NCI-H345 treated with DMSO at 0.1 percent for 48 hours (cell line): ENCODE measurements at regions not wholly inside any gene's neighbourhood (a gene's known extent, or its start where the extent isn't known, plus 50 kb on each side); places are given as distances from the start of the nearest gene placed in this dataset.

Source experiments
- DNase-seq: peaks from one replicate; lab custom pipeline; 2025; ENCODE audit not compliant: unreplicated experiment; lab: John Stamatoyannopoulos, UW

DNA sequence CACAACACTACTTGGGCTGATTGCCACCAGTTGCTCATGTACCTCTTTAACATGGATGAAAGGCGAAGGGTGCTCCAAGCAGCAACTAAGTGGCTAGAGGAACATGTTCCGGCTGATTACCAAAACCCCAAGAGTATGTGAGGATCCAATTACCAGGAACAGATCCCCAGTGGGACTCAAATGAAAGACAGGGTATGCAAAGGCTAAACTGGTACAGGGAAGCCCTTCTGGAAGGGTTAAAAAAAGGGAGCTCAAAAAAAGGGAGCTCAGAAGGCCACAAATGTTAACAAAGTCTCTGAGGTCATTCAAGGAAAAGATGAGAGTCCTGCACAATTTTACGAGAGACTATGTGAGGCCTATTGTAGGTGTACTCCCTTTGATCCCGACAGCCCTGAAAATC is 604.7 kb downstream of the UQCRFS1 start:
- no peak for DNase-seq

GRCh38 chr19:28607066-28607583 is 605.8 kb downstream of the UQCRFS1 start:
- no peak for DNase-seq

GRCh38 chr19:28606269-28607032 is 606.5 kb downstream of the UQCRFS1 start:
- DNase-seq: no peak

DNA sequence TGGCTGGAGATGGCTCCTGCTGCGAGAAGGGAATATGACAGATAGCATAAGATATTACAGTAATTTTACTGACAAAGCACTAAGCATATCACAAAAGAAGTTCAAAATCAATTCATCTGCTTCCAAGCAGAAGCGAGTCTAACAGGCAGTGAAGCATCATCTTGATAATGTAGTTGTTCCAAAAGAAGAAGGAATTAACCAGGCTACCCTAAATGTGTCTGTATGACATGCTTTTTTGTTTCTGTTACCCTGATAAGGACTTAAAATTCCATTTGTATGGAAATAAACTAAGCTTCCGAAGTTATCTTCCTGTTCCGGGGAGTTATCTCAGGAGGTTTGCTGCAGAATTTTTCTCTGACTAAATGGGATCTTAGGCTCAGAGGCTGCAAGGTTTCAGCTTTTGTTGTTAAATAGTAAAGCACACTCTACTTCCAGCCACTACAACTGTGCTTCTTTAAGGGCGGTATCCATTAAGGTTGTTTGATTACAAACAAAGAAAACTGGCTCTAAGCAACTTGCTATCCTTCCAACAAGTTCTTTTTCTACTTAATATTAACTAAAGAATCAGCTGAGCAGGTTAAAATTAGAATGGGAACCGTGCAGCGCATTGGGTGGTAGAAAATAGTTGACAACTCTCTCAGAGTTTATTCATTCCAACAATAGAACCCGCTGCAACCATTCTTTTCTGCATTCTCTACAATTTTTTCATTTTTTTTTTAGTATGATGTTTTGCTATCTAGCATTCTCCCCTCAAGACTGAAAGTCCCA is 607.3 kb downstream of the UQCRFS1 start:
- DNase-seq: no peak

DNA sequence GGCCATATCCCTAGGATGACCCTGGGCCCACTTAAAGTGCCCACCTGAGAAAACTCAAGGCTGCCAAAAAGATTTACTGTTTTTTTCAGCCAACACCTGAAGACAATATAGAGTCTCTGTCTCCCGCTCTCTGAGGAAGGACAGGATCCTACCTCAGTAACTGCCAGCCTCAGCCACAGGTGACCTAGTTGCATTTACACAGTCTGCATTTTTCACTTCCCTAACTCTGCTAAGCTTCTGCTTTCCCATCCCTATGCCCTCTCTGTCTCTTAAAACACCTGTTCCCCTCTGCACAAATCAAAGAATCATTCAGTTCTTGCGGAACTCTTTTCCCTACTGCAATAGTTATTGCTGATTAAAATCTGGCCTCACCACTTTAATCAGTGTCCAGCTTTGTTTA is 609.5 kb downstream of the UQCRFS1 start:
- no peak for DNase-seq

- no peak for DNase-seq
These were observed 610.2 kb downstream of the UQCRFS1 start for GRCh38 chr19:28602675-28603298.

DNA sequence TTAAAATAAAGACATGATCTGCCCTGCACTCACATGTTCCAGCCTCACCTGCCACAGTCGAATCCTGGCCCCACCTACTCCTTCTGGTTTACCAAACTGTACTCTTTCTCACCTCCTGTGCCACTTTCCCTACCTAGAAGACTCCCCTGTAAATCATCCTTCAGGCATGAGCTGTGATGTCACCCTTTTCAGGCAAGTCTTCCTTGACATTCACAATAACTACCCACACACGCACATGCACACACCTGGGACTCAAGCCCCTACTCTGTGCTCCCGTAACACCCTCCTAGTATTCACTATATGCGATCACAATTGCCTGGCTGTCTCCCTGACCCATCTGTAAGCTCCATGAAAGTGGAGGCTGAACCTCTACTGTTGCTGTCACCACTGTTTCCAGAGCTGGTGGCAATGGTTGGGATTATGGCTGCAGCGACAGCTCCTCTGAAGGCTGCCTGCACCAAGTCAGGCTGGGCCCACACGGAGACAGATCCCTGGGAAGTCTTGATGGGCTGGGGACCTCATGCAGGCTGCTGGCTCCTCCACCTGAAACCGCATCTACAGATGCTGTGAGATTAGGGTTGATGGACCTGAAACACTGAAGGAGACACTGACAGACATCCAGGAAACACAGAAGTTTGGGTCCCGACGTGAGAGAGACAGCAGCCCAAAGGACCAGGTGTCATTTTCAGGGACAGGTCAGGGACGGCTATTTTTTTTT is 611.1 kb downstream of the UQCRFS1 start:
- DNase-seq: no peak

DNA sequence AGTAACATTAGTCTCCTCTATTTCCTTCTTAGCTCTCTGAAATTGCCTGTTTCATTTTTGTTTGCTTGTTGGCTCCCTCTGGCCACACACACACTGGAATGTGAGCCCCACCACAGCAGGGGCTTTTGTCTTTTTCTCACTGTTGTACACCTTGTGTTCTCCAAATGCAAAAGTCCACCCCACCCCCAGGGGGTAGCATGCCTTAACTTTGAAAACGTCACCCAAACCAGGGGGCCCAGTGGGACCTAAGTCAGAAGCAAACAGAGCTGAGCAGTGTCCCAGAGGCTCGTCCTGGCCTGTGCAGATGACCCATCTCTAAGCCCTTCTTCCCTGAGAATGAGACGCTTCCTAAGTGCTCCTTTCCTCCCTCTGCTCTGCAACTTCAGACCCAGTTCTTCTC is 614.1 kb downstream of the UQCRFS1 start:
- DNase-seq: no peak

DNA sequence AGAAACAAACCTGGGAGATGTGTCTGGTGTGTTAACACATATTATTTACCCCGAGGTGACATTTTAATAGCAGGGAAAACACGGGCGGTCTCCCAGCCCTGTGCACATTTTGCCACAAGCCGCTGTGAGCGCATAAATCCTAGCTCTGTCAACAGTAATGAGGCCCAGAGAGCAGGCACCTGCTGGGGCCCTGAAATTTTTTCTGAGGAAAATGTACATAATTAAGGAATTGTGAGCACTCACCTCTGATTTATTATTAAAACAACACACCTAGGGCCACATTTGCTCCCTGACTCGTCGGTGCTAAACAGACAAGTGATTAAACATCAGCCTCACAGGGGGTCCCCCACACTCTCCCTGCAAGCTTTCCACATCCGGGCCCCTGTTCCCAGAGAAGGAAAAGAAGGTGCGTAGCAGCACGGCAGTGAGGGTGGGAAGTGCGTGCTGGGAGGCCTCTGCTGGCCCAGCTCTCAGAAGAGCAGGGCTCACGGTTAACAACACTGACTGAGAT is 616.3 kb downstream of the UQCRFS1 start:
- peak; percentile 81 for DNase-seq

DNA sequence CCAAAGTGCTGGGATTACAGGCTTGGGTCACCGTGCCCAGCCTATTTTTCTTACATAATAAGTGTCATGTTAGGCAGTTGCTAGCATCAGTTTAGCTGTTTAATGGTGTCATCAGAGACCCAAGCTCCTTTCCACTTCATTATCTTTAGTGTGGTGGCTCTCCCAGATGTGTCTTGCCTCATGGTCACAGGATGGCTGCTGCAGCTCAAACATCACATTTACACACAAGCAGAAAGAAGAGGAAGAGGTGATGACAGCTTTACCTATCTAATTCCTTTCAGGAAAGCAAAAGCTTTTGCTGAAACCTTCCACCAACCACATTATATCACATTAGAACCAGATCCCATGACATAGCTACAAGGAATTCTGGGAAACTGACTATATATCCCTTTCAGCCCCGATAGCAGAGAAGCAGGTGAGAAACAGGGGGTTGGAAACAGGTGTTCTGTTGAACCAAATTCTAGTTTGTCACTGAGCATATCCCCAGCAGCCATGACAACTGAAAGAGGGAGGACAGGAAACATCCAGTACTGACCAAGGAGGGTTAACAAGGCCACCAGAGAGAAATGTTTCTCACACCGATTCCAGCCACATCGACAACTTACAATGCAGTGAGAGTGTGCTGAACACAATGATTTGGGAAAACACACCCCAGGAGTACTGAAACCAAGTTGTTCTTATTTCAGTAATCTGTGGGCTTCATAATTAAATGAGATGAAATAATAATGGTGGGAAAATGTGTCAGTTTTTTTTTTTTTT is 617.0 kb downstream of the UQCRFS1 start:
- no peak for DNase-seq

GRCh38 chr19:28594737-28595136 is 618.2 kb downstream of the UQCRFS1 start:
- DNase-seq: no peak

DNA sequence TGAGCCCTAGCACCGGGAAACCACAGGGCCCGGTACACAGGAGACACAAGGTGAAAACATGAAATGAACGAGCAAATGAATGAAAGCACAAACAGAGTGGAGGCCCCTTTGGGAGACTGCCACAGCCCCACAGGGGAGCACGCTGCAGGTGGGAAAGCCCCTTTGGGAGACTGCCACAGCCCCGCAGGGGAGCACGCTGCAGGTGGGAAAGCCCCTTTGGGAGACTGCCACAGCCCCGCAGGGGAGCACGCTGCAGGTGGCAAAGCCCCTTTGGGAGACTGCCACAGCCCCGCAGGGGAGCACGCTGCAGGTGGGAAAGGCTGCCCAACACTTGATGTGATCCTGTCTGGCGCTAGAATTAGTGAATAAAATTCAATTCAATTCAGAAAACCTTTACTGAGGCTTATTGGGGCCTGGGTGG is 623.0 kb downstream of the UQCRFS1 start:
- DNase-seq: peak; percentile 97

DNA sequence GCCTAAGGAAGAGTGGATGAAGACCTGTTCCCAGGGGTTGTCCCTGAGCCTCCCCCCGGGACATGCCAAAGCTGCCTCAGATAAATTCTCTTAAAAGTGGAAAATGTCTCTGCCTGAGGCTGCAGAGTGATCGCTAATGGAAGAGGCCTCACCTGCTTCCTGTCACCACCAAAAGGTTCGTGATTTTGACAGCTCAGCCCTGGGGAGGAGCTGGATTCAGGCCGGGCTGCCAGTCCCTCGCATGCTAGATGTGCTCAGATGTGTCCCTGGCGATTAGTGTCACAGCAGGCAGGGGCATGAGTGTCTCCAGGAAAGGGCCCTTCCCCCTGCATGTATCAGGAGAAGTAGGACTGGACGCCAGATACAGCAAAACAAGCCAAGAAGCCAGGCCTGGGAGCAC is 626.5 kb downstream of the UQCRFS1 start:
- peak; percentile 25 for DNase-seq

- no peak for DNase-seq
These were observed 627.2 kb downstream of the UQCRFS1 start for GRCh38 chr19:28585796-28586195.

- no peak for DNase-seq
These were observed 629.2 kb downstream of the UQCRFS1 start for GRCh38 chr19:28583713-28584112.

DNA sequence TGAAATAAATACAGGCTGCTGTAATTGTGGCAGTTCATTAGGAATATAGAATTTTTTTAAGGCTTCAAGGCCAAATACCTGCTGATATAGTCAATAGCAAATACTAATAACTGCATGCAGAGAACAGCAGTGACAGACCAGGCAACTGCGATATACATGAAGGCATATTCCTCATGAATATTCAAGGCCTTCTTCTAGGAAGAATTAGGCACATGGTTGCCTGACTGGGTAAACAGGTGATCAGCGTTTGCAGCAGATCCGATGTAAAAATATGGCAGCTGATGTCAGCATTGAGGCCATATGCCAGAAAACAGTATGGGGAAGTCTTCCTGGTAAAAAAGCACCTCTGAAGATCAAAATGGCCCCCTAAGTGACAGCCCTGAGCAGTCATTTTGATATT is 629.7 kb downstream of the UQCRFS1 start:
- no peak for DNase-seq

DNA sequence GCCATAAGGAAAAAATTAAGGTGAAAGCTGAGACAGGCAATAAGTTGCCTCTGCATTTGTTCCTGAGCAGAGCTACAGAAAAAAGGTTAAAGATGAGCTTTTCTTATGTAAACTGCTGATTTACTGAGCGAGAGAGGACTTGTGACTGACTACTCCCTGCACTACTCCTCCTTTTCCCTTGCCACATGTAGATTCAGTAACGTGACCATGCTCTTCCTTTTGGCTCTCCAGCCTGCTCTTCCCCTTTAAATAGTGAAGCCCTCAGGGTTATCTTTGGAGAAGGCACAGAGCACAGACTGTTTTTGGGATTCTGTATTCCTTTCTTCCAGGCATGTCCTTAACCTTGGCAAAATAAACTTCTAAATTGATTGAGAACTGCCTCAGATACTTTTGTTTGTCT is 630.2 kb downstream of the UQCRFS1 start:
- DNase-seq: no peak

DNA sequence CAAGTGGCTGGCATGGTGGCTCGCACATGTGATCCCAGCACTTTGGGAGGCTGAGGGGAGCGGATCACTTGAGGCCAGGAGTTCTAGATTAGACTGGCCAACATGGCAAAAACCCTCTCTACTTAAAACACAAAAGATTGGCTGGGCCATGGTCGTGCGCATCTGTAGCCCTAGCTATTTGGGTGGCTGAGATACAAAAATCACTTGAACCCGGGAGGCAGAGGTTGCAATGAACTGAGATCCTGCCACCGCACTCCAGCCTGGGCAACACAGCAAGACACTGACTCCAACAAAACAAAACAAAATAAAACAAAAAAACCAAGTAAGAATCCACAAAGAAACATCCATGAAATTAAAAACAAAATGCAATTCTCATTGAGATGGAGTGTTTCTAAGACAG is 630.6 kb downstream of the UQCRFS1 start:
- no peak for DNase-seq

- DNase-seq: no peak
These were observed 631.5 kb downstream of the UQCRFS1 start for GRCh38 chr19:28581468-28581770.

DNA sequence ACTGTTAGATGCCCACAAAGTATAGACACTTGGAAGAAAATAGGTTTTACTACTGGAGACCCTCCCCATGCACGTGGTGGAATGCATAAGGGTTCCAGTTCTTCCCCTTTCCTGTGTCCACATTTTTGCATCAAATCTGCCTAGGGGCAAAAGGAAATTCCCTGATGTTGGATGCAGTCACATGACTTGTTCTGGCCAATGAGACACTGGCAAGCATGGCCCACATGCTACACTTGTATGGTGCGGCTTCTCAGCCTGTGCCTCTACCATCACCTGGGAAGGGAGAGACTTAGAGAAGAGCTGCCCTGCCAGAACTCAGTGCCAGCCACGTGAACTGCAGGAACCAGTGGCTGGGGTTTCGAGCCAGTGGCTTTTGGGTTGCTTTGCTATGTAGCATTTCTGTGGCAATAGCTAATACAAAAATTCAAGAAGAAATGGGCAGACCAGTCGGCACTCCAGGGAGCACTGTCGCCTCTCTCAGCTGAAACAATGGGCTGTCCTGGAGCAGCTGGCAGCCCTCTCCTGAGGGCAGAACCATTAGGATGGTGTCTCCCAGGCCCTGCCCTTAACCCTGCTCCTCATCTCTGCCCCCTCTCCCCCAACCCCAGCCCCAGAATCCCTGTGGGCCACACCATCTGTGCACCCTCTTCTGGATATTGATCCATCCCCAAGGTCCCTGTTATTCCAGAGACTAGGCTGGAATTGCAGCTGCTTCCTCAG is 634.0 kb downstream of the UQCRFS1 start:
- no peak for DNase-seq
